Mucosa of rectum (tissue), 2 donors: ENCODE measurements at regions not wholly inside any gene's neighbourhood (a gene's known extent, or its start where the extent isn't known, plus 50 kb on each side); places are given as distances from the start of the nearest gene placed in this dataset.
"Not testable (repeated sequence)": the region's sequence is repeated elsewhere in the genome, so short reads cannot be mapped to it uniquely, and the experiment has no call there.

Experiments
- H3K27ac ChIP-seq, 2 donors: one replicate each; pipeline ENCODE4 v1.7.0; 2013; ENCODE audit warnings: inconsistent platforms in 2 of 2, low read depth in 2 of 2, low read length in 2 of 2
- H3K27me3 ChIP-seq, 2 donors: one replicate each; pipeline ENCODE4 v1.7.0; 2013; ENCODE audit warnings: low read length in 2 of 2; ENCODE audit not compliant: control insufficient read depth in 2 of 2, insufficient read depth in 2 of 2
- H3K36me3 ChIP-seq, 2 donors: one replicate each; pipeline ENCODE4 v1.7.0; 2013; ENCODE audit warnings: low read length in 2 of 2; ENCODE audit not compliant: control insufficient read depth in 2 of 2, insufficient read depth in 2 of 2
- H3K4me1 ChIP-seq, 2 donors: one replicate each; pipeline ENCODE4 v1.7.0; 2013; ENCODE audit warnings: low read length in 2 of 2, mild to moderate bottlenecking in 1 of 2; ENCODE audit not compliant: control insufficient read depth in 2 of 2, insufficient read depth in 2 of 2
- H3K4me3 ChIP-seq, 2 donors: one replicate each; pipeline ENCODE4 v1.7.0; 2013; ENCODE audit warnings: low read length in 2 of 2
- H3K9ac ChIP-seq, 2 donors: one replicate each; pipeline ENCODE4 v1.7.0; 2013; ENCODE audit warnings: low read length in 2 of 2, low read depth in 1 of 2, mild to moderate bottlenecking in 1 of 2
- H3K9me3 ChIP-seq, 2 donors: one replicate each; pipeline ENCODE4 v1.7.0; 2013; ENCODE audit warnings: low read length in 2 of 2; ENCODE audit not compliant: control insufficient read depth in 2 of 2
- donor health status: healthy.
- donor health status: Normal muscosa, but diverticular disease.

DNA sequence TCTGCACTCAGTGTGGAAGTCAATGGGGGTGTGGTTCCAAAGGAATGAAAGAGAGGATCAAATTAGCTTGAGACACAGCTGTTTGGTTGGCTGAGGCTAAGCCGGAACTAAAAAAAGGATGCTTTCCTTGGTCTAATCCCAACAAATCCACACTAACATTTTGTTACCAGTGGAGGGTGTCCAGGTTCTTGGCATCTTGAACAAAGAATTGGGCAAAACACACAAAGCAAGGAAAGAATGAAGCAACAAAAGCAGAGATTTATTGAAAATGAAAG lies 278.6 kb upstream of the PLET1 start:
- H3K27me3 ChIP-seq, H3K9me3 ChIP-seq, H3K4me3 ChIP-seq, H3K4me1 ChIP-seq, H3K9ac ChIP-seq, H3K36me3 ChIP-seq, H3K27ac ChIP-seq: not testable (repeated sequence)

DNA sequence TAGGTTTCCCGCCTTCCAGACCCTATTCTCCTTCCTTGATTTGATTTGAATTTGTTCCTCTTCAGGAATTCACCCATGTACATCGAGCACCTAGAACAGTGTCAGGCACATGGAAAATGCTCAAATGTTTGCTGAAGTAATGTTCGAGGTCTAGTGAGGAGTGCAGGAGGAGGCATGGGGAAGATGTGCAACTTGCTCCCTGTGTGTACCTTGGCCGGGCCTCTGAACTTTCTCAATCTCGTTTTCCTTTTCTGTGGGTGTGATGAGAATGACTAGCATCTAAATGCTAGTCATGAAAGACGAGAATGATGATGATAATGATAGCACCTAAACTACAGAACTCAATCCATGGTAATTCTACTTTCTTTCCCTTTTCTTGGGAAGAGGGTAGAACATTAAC lies 279.1 kb upstream of the PLET1 start:
- Histone ChIP-seq H3K4me3 (no peak overlapping the region), H3K27me3 (no peaks in the 10 kb centered on the region), H3K36me3 (no peaks in the 10 kb centered on the region), H3K27ac (no peak overlapping the region), H3K9me3 (no peaks in the 10 kb centered on the region), H3K4me1 (peaks cover 0 to 2% of the 10 kb centered on the region in 2 donors), H3K9ac (no peak overlapping the region)

- Histone ChIP-seq H3K27ac (no peak overlapping the region), H3K4me3 (no peak overlapping the region), H3K9me3 (no peaks in the 10 kb centered on the region), H3K36me3 (no peaks in the 10 kb centered on the region), H3K4me1 (peaks cover 0 to 2% of the 10 kb centered on the region in 2 donors), H3K27me3 (no peaks in the 10 kb centered on the region), H3K9ac (no peak overlapping the region)
Observed at GRCh38 chr11:112540261-112540660, 279.6 kb upstream of the PLET1 start.

DNA sequence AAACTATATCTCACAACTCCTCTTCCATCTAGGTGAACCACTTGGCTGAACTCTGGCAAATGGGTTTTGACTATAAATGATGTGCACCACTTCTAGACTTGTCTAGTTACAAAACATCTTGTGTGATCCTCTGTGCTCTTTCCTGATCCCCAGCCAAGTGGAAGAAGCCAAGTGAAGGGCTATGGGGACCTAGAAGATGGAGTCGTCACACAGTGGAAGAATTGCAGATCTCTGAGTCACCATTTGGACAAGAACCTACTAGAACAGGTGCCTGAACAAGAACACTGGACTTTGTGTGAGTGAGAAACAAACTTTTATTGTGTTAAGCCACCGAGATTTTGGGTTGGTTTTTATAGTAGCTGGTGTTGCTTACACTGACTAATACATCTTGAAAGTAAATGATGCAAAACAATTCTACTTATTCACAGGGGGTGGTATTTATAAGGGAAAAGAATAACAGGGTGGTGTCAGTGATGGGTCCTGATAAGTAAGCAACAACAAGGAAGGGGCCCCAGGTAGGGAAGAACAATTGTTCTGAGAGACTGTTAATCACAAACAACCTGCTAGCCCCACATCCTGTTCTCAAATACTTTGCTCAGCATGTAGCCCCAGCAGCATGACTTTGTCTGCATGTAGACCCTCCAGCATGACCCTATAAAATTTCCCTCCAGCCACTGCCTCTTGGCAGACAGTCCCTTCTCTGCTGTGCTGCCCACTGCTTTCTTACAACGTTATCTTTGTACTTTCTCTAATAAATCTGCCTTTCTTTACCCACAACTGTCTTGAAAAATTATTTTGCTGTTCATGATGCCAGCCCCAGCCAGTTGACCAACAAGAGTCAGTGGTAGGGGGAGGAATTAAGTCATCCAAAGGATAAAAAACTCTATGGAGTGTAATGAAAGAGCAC lies 280.7 kb upstream of the PLET1 start:
- no peak overlapping the region for H3K9ac ChIP-seq
- H3K4me1 ChIP-seq: peaks cover 0 to 2% of the 10 kb centered on the region in 2 donors
- H3K9me3 ChIP-seq: no peaks in the 10 kb centered on the region
- H3K36me3 ChIP-seq: no peaks in the 10 kb centered on the region
- no peaks in the 10 kb centered on the region for H3K27me3 ChIP-seq
- H3K4me3 ChIP-seq: no peak overlapping the region
- no peak overlapping the region for H3K27ac ChIP-seq

- Histone ChIP-seq H3K4me3 (no peak overlapping the region), H3K4me1 (peaks cover 0 to 2% of the 10 kb centered on the region in 2 donors), H3K9ac (no peak overlapping the region), H3K9me3 (no peaks in the 10 kb centered on the region), H3K36me3 (no peaks in the 10 kb centered on the region), H3K27me3 (no peaks in the 10 kb centered on the region), H3K27ac (no peak overlapping the region)
Observed at GRCh38 chr11:112542479-112542878, 281.8 kb upstream of the PLET1 start.

DNA sequence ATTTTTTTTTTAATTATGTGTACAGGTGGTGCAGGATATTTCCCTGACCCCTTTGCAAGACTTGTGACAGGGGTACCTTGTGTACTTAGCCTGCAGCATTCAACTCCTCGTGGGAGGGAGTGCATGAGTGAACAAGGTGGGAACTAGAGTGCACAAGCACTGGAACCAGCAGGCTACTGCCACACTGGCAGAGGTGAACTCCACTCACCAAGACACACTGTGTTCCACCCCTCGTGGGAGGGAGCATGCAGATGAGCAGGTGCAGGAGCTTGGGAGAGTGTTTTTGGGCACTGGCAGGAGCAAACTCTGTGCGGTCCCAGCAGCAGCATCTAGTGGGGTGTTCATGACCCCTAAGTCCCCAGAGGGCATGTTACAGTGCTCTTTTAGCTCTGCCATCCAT lies 282.7 kb upstream of the PLET1 start:
- H3K27ac ChIP-seq: no peak overlapping the region
- H3K4me1 ChIP-seq: peaks cover 0 to 2% of the 10 kb centered on the region in 2 donors
- no peak overlapping the region for H3K9ac ChIP-seq
- no peaks in the 10 kb centered on the region for H3K36me3 ChIP-seq
- no peaks in the 10 kb centered on the region for H3K9me3 ChIP-seq
- H3K27me3 ChIP-seq: no peaks in the 10 kb centered on the region
- no peak overlapping the region for H3K4me3 ChIP-seq

GRCh38 chr11:112548641-112549040 lies 288.0 kb upstream of the PLET1 start:
- H3K27me3 ChIP-seq: peaks cover 0 to 2% of the 10 kb centered on the region in 2 donors
- H3K9me3 ChIP-seq: no peaks in the 10 kb centered on the region
- no peak overlapping the region for H3K27ac ChIP-seq
- no peak overlapping the region for H3K9ac ChIP-seq
- H3K4me1 ChIP-seq: no peaks in the 10 kb centered on the region
- no peak overlapping the region for H3K4me3 ChIP-seq
- no peaks in the 10 kb centered on the region for H3K36me3 ChIP-seq

DNA sequence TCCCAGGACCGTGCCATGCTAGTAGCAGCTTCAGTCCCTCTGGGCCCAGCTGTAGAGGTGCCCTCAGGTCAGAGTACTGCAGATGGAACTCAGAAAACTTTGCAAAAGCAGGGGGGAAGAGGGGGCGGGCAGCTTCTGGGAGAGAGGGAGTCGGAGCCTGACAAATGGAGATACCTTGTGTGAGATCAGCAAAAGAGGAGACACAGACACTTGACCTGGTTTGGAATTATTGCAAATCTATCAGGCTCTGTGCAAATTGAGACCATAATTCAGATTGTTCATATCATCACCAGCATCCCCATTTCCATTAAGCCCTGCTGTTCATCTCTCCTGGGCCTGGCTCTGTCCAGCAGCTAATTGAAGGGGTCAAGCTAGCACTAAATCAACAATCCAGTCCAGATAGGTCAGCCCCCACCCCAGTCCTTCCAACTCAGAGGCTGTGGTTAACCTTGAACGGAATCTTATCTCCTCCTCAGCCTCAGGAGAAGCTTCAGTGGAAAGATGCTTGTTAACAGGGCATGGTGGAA lies 292.6 kb upstream of the PLET1 start:
- H3K9me3 ChIP-seq: no peaks in the 10 kb centered on the region
- H3K36me3 ChIP-seq: no peaks in the 10 kb centered on the region
- peaks cover 0 to 2% of the 10 kb centered on the region in 2 donors for H3K27me3 ChIP-seq
- no peak overlapping the region for H3K9ac ChIP-seq
- no peak overlapping the region for H3K4me3 ChIP-seq
- no peaks in the 10 kb centered on the region for H3K4me1 ChIP-seq
- H3K27ac ChIP-seq: no peak overlapping the region

GRCh38 chr11:112554586-112554985 lies 293.9 kb upstream of the PLET1 start:
- Histone ChIP-seq H3K27me3 (peaks cover 0 to 2% of the 10 kb centered on the region in 2 donors), H3K9ac (no peak overlapping the region), H3K4me1 (no peaks in the 10 kb centered on the region), H3K27ac (no peak overlapping the region), H3K36me3 (no peaks in the 10 kb centered on the region), H3K9me3 (no peaks in the 10 kb centered on the region), H3K4me3 (no peak overlapping the region)

GRCh38 chr11:112555491-112556364 lies 295.1 kb upstream of the PLET1 start:
- no peaks in the 10 kb centered on the region for H3K9me3 ChIP-seq
- no peak overlapping the region for H3K4me3 ChIP-seq
- H3K27ac ChIP-seq: no peak overlapping the region
- H3K9ac ChIP-seq: no peak overlapping the region
- H3K36me3 ChIP-seq: no peaks in the 10 kb centered on the region
- H3K4me1 ChIP-seq: no peaks in the 10 kb centered on the region
- H3K27me3 ChIP-seq: peaks cover 0 to 2% of the 10 kb centered on the region in 2 donors
